Activated naive CD8-positive, alpha-beta T cell treated with anti-CD3 and anti-CD28 coated beads, Interleukin-2, amount 10 ng/mL, durations not matched to agents 7 days and 5 days (primary cell): ENCODE measurements at regions not wholly inside any gene's neighbourhood (a gene's known extent, or its start where the extent isn't known, plus 50 kb on each side); places are given as distances from the start of the nearest gene placed in this dataset.

Experiments
- ATAC-seq: fragments of 150-1000 bp; cut with Tn5 transposase; one replicate; pipeline ENCODE4 v1.10.0; 2021; ENCODE audit warnings: low read depth, moderate library complexity
- POLR2A ChIA-PET: fragments of 350-600 bp; sonication (Branson Sonifier 250); formaldehyde crosslinking; loops from one replicate; lab custom pipeline; 2021; ENCODE audit warnings: antibody characterized with exemption; lab: Charles Lee
- DNase-seq: peaks from one replicate; pipeline ENCODE4 v3.0.0; 2021
- H3K27ac Mint-ChIP-seq: one replicate; pipeline ENCODE4 v1.8.0; 2022; ENCODE audit warnings: mild to moderate bottlenecking, mixed read lengths
- H3K27me3 Mint-ChIP-seq: one replicate; pipeline ENCODE4 v1.8.0; 2022; ENCODE audit warnings: mild to moderate bottlenecking, moderate library complexity, mixed read lengths
- H3K36me3 Mint-ChIP-seq: one replicate; pipeline ENCODE4 v1.8.0; 2021; ENCODE audit warnings: mild to moderate bottlenecking, mixed read lengths
- H3K4me1 Mint-ChIP-seq: one replicate; pipeline ENCODE4 v1.8.0; 2021; ENCODE audit warnings: mixed read lengths
- H3K4me3 Mint-ChIP-seq: one replicate; pipeline ENCODE4 v1.8.0; 2022; ENCODE audit warnings: mild to moderate bottlenecking, moderate library complexity, mixed read lengths
- H3K9me3 Mint-ChIP-seq: one replicate; pipeline ENCODE4 v1.8.0; 2021; ENCODE audit warnings: mixed read lengths

- POLR2A ChIA-PET, result no interaction called here
- no peaks in the 10 kb centered on the region for H3K4me1 Mint-ChIP-seq
- H3K27ac Mint-ChIP-seq, result no peak overlapping the region
- no peak for ATAC-seq
- no peaks in the 10 kb centered on the region for H3K27me3 Mint-ChIP-seq
- no peaks in the 10 kb centered on the region for H3K36me3 Mint-ChIP-seq
- no peak overlapping the region for H3K4me3 Mint-ChIP-seq
- DNase-seq, result no peak
- peaks cover 5% of the 10 kb centered on the region for H3K9me3 Mint-ChIP-seq
Measured at GRCh38 chr7:68729371-68729770, 868.9 kb upstream of the AUTS2 start.

GRCh38 chr7:68730194-68730593, 868.1 kb upstream of the AUTS2 start:
- H3K27me3 Mint-ChIP-seq, result no peaks in the 10 kb centered on the region
- no peak overlapping the region for H3K27ac Mint-ChIP-seq
- POLR2A ChIA-PET, result no interaction called here
- peaks cover 6% of the 10 kb centered on the region for H3K9me3 Mint-ChIP-seq
- H3K36me3 Mint-ChIP-seq, result no peaks in the 10 kb centered on the region
- no peak overlapping the region for H3K4me3 Mint-ChIP-seq
- DNase-seq, result no peak
- no peak for ATAC-seq
- H3K4me1 Mint-ChIP-seq, result no peaks in the 10 kb centered on the region

- no peaks in the 10 kb centered on the region for H3K27me3 Mint-ChIP-seq
- POLR2A ChIA-PET, result no interaction called here
- no peak overlapping the region for H3K4me3 Mint-ChIP-seq
- DNase-seq (no peak), ATAC-seq (no peak)
- H3K9me3 Mint-ChIP-seq, result peaks cover 6% of the 10 kb centered on the region
- H3K4me1 Mint-ChIP-seq, result no peaks in the 10 kb centered on the region
- no peak overlapping the region for H3K27ac Mint-ChIP-seq
- H3K36me3 Mint-ChIP-seq, result no peaks in the 10 kb centered on the region
Measured at GRCh38 chr7:68730964-68731363, 867.3 kb upstream of the AUTS2 start.

GRCh38 chr7:68733219-68734153, 864.8 kb upstream of the AUTS2 start:
- H3K27me3 Mint-ChIP-seq, result no peaks in the 10 kb centered on the region
- H3K4me1 Mint-ChIP-seq, result no peaks in the 10 kb centered on the region
- peaks cover 14% of the 10 kb centered on the region for H3K9me3 Mint-ChIP-seq
- no peak overlapping the region for H3K4me3 Mint-ChIP-seq
- DNase-seq, result no peak
- no peaks in the 10 kb centered on the region for H3K36me3 Mint-ChIP-seq
- H3K27ac Mint-ChIP-seq, result no peak overlapping the region
- POLR2A ChIA-PET, result no interaction called here
- ATAC-seq, result no peak

GRCh38 chr7:68734431-68734830, 863.8 kb upstream of the AUTS2 start:
- Mint-ChIP-seq H3K27ac (no peak overlapping the region), H3K4me3 (no peak overlapping the region), H3K4me1 (no peaks in the 10 kb centered on the region), H3K27me3 (no peaks in the 10 kb centered on the region), H3K9me3 (peaks cover 15% of the 10 kb centered on the region), H3K36me3 (no peaks in the 10 kb centered on the region)
- DNase-seq (no peak), ATAC-seq (no peak)
- POLR2A ChIA-PET, result no interaction called here

GRCh38 chr7:68739306-68739705, 859.0 kb upstream of the AUTS2 start:
- ATAC-seq, result no peak
- Mint-ChIP-seq H3K27ac (no peak overlapping the region), H3K4me3 (no peak overlapping the region), H3K4me1 (no peaks in the 10 kb centered on the region), H3K9me3 (peaks cover 14% of the 10 kb centered on the region), H3K36me3 (no peaks in the 10 kb centered on the region), H3K27me3 (no peaks in the 10 kb centered on the region)
- no peak for DNase-seq
- POLR2A ChIA-PET, result no interaction called here

- Mint-ChIP-seq H3K27ac (no peak overlapping the region), H3K4me1 (no peaks in the 10 kb centered on the region), H3K9me3 (peaks cover 4% of the 10 kb centered on the region), H3K4me3 (no peak overlapping the region), H3K36me3 (no peaks in the 10 kb centered on the region), H3K27me3 (no peaks in the 10 kb centered on the region)
- ATAC-seq, result no peak
- DNase-seq, result no peak
- POLR2A ChIA-PET, result no interaction called here
Measured at GRCh38 chr7:68744036-68744435, 854.2 kb upstream of the AUTS2 start.

GRCh38 chr7:68748934-68749900, 849.1 kb upstream of the AUTS2 start:
- no peaks in the 10 kb centered on the region for H3K36me3 Mint-ChIP-seq
- no peak for DNase-seq
- POLR2A ChIA-PET, result no interaction called here

GRCh38 chr7:68752485-68753178, 845.6 kb upstream of the AUTS2 start:
- peaks cover 26% of the 10 kb centered on the region for H3K9me3 Mint-ChIP-seq
- no peaks in the 10 kb centered on the region for H3K4me1 Mint-ChIP-seq
- no peaks in the 10 kb centered on the region for H3K27me3 Mint-ChIP-seq
- no peak for DNase-seq
- H3K27ac Mint-ChIP-seq, result no peak overlapping the region
- H3K4me3 Mint-ChIP-seq, result no peak overlapping the region
- ATAC-seq, result no peak
- POLR2A ChIA-PET, result no interaction called here
- H3K36me3 Mint-ChIP-seq, result no peaks in the 10 kb centered on the region

More at GRCh38 chr7:68748934-68749900, 849.1 kb upstream of the AUTS2 start:
- Mint-ChIP-seq H3K4me3 (no peak overlapping the region), H3K27me3 (no peaks in the 10 kb centered on the region), H3K27ac (no peak overlapping the region), H3K4me1 (no peaks in the 10 kb centered on the region), H3K9me3 (peaks cover 20% of the 10 kb centered on the region)
- no peak for ATAC-seq

- POLR2A ChIA-PET, result no interaction called here
- H3K4me3 Mint-ChIP-seq, result no peak overlapping the region
- H3K27me3 Mint-ChIP-seq, result no peaks in the 10 kb centered on the region
- no peaks in the 10 kb centered on the region for H3K4me1 Mint-ChIP-seq
- H3K9me3 Mint-ChIP-seq, result peaks cover 23% of the 10 kb centered on the region
- no peak overlapping the region for H3K27ac Mint-ChIP-seq
- DNase-seq, result no peak
- ATAC-seq, result no peak
- H3K36me3 Mint-ChIP-seq, result no peaks in the 10 kb centered on the region
Measured at GRCh38 chr7:68754414-68754813, 843.9 kb upstream of the AUTS2 start.

- Mint-ChIP-seq H3K36me3 (no peaks in the 10 kb centered on the region), H3K4me1 (no peaks in the 10 kb centered on the region)
- POLR2A ChIA-PET, result no interaction called here
Measured at GRCh38 chr7:68756986-68757495, 841.2 kb upstream of the AUTS2 start.

GRCh38 chr7:68760556-68760955, 837.7 kb upstream of the AUTS2 start:
- POLR2A ChIA-PET, result no interaction called here
- Mint-ChIP-seq H3K4me1 (no peaks in the 10 kb centered on the region), H3K36me3 (no peaks in the 10 kb centered on the region), H3K4me3 (no peak overlapping the region), H3K27me3 (no peaks in the 10 kb centered on the region), H3K27ac (no peak overlapping the region), H3K9me3 (peaks cover 18% of the 10 kb centered on the region)
- ATAC-seq, result no peak
- no peak for DNase-seq

More at GRCh38 chr7:68756986-68757495, 841.2 kb upstream of the AUTS2 start:
- Mint-ChIP-seq H3K27ac (no peak overlapping the region), H3K9me3 (peaks cover 23% of the 10 kb centered on the region), H3K4me3 (no peak overlapping the region), H3K27me3 (no peaks in the 10 kb centered on the region)
- DNase-seq (no peak), ATAC-seq (no peak)

GRCh38 chr7:68767462-68767861, 830.8 kb upstream of the AUTS2 start:
- POLR2A ChIA-PET, result no interaction called here
- DNase-seq (no peak), ATAC-seq (no peak)
- Mint-ChIP-seq H3K27me3 (no peaks in the 10 kb centered on the region), H3K36me3 (no peaks in the 10 kb centered on the region), H3K27ac (no peak overlapping the region), H3K4me1 (no peaks in the 10 kb centered on the region), H3K4me3 (no peak overlapping the region), H3K9me3 (peaks cover 15% of the 10 kb centered on the region)
